ENCODE measurements at regions not wholly inside any gene's neighbourhood (a gene's known extent, or its start where the extent isn't known, plus 50 kb on each side); places are given as distances from the start of the nearest gene placed in this dataset.

DNA sequence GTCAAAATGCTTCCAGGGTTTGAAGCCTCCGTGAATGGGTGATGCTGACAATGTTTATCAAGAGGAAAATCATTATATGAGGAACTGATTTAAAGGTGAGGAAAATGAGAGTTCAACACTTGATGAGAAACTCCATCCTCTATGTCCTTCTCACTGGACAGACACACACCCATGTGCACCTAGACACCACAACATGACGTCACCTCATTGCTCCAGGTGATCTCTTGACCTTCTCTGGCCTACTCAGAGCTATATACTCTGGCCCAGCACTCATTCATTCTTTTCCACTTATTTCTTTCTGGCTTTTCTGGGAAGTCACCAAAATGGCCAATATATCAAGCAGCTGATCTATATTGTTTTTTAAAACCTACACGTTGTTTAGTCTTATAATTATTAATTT, 778.7 kb upstream of the PCDH20 start:
- dilution Hi-C loops (cut with HindIII; ENCODE audit: low sequenced_read_pairs, unreplicated experiment) (no loop called here), intact Hi-C loops (cut with micrococcal nuclease) (no loop called here), in situ Hi-C loops (cut with MboI; ENCODE audit: low sequenced_read_pairs) (no loop called here)
- no peaks in the 10 kb centered on the region for H3K27me3 ChIP-seq (ENCODE audit: control insufficient read depth, insufficient read depth, low read length)
- no peak overlapping the region for H2AFZ ChIP-seq (replicated peaks; ENCODE audit: low read length, poor library complexity)
- H2BK120ac ChIP-seq (ENCODE audit: low read depth, low read length): no peak overlapping the region
- no peak overlapping the region for H4K5ac ChIP-seq (ENCODE audit: low read depth, low read length)
- H4K91ac ChIP-seq (ENCODE audit: insufficient read depth, low read depth, low read length): no peak overlapping the region
- H3K4me3 ChIP-seq (ENCODE audit: insufficient read depth, low read depth, low read length): no peak overlapping the region
- H3K9ac ChIP-seq (ENCODE audit: low read depth, low read length): no peak overlapping the region
- no peak overlapping the region for H2AK5ac ChIP-seq (ENCODE audit: low read depth, low read length)
- no peak overlapping the region for H3K27ac ChIP-seq (ENCODE audit: insufficient read depth, low read length)
- H3K56ac ChIP-seq (ENCODE audit: extremely low read depth, insufficient read depth, low read length): no peak overlapping the region
- no CpG with 5 or more reads among the region's 3 CpGs for WGBS, 2 experiments (ENCODE audit: extremely low coverage in 2 of 2, insufficient read length in 1 of 2)
- no peak overlapping the region for H2AK9ac ChIP-seq (replicated peaks; ENCODE audit: low read depth, low read length, poor library complexity)
- H2BK5ac ChIP-seq (ENCODE audit: low read depth, low read length, poor library complexity, severe bottlenecking): no peak overlapping the region
- H3K36me3 ChIP-seq (ENCODE audit: control insufficient read depth, insufficient read depth, low read length): no peaks in the 10 kb centered on the region
- H3K4me1 ChIP-seq (ENCODE audit: control insufficient read depth, insufficient read depth, low read length): no peaks in the 10 kb centered on the region
- DNase-seq (no peak), ATAC-seq (ENCODE audit: low read depth) (no peak)
- peaks cover 3% of the 10 kb centered on the region; the same call in 1 of the 2 replicates for H3K9me3 ChIP-seq (ENCODE audit: control insufficient read depth, insufficient read depth, low read length)
- H4K20me1 ChIP-seq (ENCODE audit: insufficient read depth, low read length): no peaks in the 10 kb centered on the region
- H2BK15ac ChIP-seq (ENCODE audit: low read depth, low read length): no peak overlapping the region
- no peak overlapping the region for H3K14ac ChIP-seq (replicated peaks; ENCODE audit: low read depth, low read length)
- no peak overlapping the region for H3K23ac ChIP-seq (ENCODE audit: low read depth, low read length)
- H3K9me1 ChIP-seq (ENCODE audit: insufficient read depth, low read length): no peaks in the 10 kb centered on the region
- H3K79me1 ChIP-seq (ENCODE audit: low read depth in 1 of 2, low read length in 2 of 2): no peaks in the 10 kb centered on the region
- POLR2A ChIA-PET (ENCODE audit: unreplicated experiment): no interaction called here
- TF ChIP-seq MAZ (IDR thresholded peaks at IDR 0.05; ENCODE audit: borderline replicate concordance, low read depth, low read length): no peak
- TF ChIP-seq MAFK (IDR thresholded peaks at IDR 0.05; ENCODE audit: low read depth, low read length): no peak
- no peak for TF ChIP-seq NFE2L2 (IDR thresholded peaks at IDR 0.05; ENCODE audit: low read depth, low read length)
- TF ChIP-seq MXI1 (IDR thresholded peaks at IDR 0.05; ENCODE audit: borderline replicate concordance, low read depth, low read length): no peak
- no peak for TF ChIP-seq FOS (IDR thresholded peaks at IDR 0.05; ENCODE audit: low read depth, low read length)
- TF ChIP-seq CEBPB (IDR thresholded peaks at IDR 0.05; ENCODE audit: low read depth, low read length): no peak
- TF ChIP-seq RFX5 (IDR thresholded peaks at IDR 0.05; ENCODE audit: low read depth, low read length): no peak
- TF ChIP-seq, protein P1, sequence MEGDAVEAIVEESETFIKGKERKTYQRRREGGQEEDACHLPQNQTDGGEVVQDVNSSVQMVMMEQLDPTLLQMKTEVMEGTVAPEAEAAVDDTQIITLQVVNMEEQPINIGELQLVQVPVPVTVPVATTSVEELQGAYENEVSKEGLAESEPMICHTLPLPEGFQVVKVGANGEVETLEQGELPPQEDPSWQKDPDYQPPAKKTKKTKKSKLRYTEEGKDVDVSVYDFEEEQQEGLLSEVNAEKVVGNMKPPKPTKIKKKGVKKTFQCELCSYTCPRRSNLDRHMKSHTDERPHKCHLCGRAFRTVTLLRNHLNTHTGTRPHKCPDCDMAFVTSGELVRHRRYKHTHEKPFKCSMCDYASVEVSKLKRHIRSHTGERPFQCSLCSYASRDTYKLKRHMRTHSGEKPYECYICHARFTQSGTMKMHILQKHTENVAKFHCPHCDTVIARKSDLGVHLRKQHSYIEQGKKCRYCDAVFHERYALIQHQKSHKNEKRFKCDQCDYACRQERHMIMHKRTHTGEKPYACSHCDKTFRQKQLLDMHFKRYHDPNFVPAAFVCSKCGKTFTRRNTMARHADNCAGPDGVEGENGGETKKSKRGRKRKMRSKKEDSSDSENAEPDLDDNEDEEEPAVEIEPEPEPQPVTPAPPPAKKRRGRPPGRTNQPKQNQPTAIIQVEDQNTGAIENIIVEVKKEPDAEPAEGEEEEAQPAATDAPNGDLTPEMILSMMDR (conservative IDR thresholded peaks at IDR 0.05; ENCODE audit: low read depth, low read length): no peak
- TF ChIP-seq CHD1 (IDR thresholded peaks at IDR 0.05; ENCODE audit: low read depth, low read length): no peak
- no peak for TF ChIP-seq POLR2A (IDR thresholded peaks at IDR 0.05; ENCODE audit: low read depth, low read length)
- TF ChIP-seq, protein P2, sequence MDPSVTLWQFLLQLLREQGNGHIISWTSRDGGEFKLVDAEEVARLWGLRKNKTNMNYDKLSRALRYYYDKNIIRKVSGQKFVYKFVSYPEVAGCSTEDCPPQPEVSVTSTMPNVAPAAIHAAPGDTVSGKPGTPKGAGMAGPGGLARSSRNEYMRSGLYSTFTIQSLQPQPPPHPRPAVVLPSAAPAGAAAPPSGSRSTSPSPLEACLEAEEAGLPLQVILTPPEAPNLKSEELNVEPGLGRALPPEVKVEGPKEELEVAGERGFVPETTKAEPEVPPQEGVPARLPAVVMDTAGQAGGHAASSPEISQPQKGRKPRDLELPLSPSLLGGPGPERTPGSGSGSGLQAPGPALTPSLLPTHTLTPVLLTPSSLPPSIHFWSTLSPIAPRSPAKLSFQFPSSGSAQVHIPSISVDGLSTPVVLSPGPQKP (IDR thresholded peaks at IDR 0.05; ENCODE audit: borderline replicate concordance, low read depth, low read length): no peak
- TF ChIP-seq BHLHE40 (IDR thresholded peaks at IDR 0.05; ENCODE audit: low read depth, low read length): no peak
- TF ChIP-seq SMC3 (IDR thresholded peaks at IDR 0.05; ENCODE audit: low read depth, low read length): no peak
- TF ChIP-seq RCOR1 (IDR thresholded peaks at IDR 0.05; ENCODE audit: insufficient replicate concordance, low read length): no peak
- no peak for TF ChIP-seq RAD21 (IDR thresholded peaks at IDR 0.05; ENCODE audit: low read length)
- TF ChIP-seq, protein P3, sequence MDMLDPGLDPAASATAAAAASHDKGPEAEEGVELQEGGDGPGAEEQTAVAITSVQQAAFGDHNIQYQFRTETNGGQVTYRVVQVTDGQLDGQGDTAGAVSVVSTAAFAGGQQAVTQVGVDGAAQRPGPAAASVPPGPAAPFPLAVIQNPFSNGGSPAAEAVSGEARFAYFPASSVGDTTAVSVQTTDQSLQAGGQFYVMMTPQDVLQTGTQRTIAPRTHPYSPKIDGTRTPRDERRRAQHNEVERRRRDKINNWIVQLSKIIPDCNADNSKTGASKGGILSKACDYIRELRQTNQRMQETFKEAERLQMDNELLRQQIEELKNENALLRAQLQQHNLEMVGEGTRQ (IDR thresholded peaks at IDR 0.05; ENCODE audit: low read depth, low read length): no peak
- CTCF ChIA-PET: no interaction called here
- H2BK20ac ChIP-seq (ENCODE audit: low read depth, low read length): no peak overlapping the region
- H3K4ac ChIP-seq (ENCODE audit: low read depth, low read length): no peak overlapping the region
- H3K18ac ChIP-seq (ENCODE audit: low read depth, low read length): no peak overlapping the region
- no peak overlapping the region for H4K8ac ChIP-seq (ENCODE audit: low read depth in 2 of 2, low read length in 2 of 2)
- H3K4me2 ChIP-seq (ENCODE audit: low read depth, low read length): no peak overlapping the region
- no TSS peak for BruUV-seq (replicated peaks)
